Lung microvascular endothelial cell (primary cell): ENCODE measurements at regions not wholly inside any gene's neighbourhood (a gene's known extent, or its start where the extent isn't known, plus 50 kb on each side); places are given as distances from the start of the nearest gene placed in this dataset.

Experiments
- DNase-seq, 2 donors: peaks; one replicate each; pipeline versions ENCODE4 v3.0.0 to v3.0.0-alpha.2; 2010; ENCODE audit warnings: low read depth in 2 of 2

GRCh38 chr12:115859231-115859630 is 418.3 kb downstream of the MED13L start:
- no peak for DNase-seq

- DNase-seq: no peak
Observed at GRCh38 chr12:115857923-115858322, 419.6 kb downstream of the MED13L start.

- DNase-seq: no peak
Observed at GRCh38 chr12:115857160-115857920, 420.2 kb downstream of the MED13L start.

GRCh38 chr12:115852054-115852453 is 425.4 kb downstream of the MED13L start:
- DNase-seq: no peak

GRCh38 chr12:115850957-115851356 is 426.5 kb downstream of the MED13L start:
- DNase-seq: no peak

GRCh38 chr12:115849262-115849943 is 428.1 kb downstream of the MED13L start:
- DNase-seq: no peak

GRCh38 chr12:115847398-115847797 is 430.1 kb downstream of the MED13L start:
- no peak for DNase-seq

- DNase-seq: no peak
Observed at GRCh38 chr12:115846516-115846915, 431.0 kb downstream of the MED13L start.

GRCh38 chr12:115840159-115840558 is 437.3 kb downstream of the MED13L start:
- DNase-seq: no peak

- no peak for DNase-seq
Observed at GRCh38 chr12:115838952-115839351, 438.5 kb downstream of the MED13L start.

- no peak for DNase-seq
Observed at GRCh38 chr12:115837220-115837619, 440.3 kb downstream of the MED13L start.

- no peak for DNase-seq
Observed at GRCh38 chr12:115835445-115835844, 442.0 kb downstream of the MED13L start.

GRCh38 chr12:115833704-115834103 is 443.8 kb downstream of the MED13L start:
- no peak for DNase-seq

GRCh38 chr12:115830633-115831032 is 446.9 kb downstream of the MED13L start:
- DNase-seq: no peak

GRCh38 chr12:115830070-115830469 is 447.4 kb downstream of the MED13L start:
- no peak for DNase-seq

GRCh38 chr12:115828168-115828567 is 449.3 kb downstream of the MED13L start:
- DNase-seq: no peak

GRCh38 chr12:115824936-115825602 is 452.4 kb downstream of the MED13L start:
- no peak for DNase-seq

- DNase-seq: no peak
Observed at GRCh38 chr12:115823635-115824034, 453.9 kb downstream of the MED13L start.

GRCh38 chr12:115820656-115821055 is 456.8 kb downstream of the MED13L start:
- DNase-seq: no peak

GRCh38 chr12:115818973-115819372 is 458.5 kb downstream of the MED13L start:
- no peak for DNase-seq

GRCh38 chr12:115817389-115817788 is 460.1 kb downstream of the MED13L start:
- no peak for DNase-seq

- no peak for DNase-seq
Observed at GRCh38 chr12:115815924-115816323, 461.6 kb downstream of the MED13L start.

GRCh38 chr12:115813256-115813655 is 464.2 kb downstream of the MED13L start:
- no peak for DNase-seq
